ENCODE measurements at regions not wholly inside any gene's neighbourhood (a gene's known extent, or its start where the extent isn't known, plus 50 kb on each side); places are given as distances from the start of the nearest gene placed in this dataset.

GRCh38 chr3:176699288-176699687 is 498.0 kb downstream of the TBL1XR1 start:
- no peak for DNase-seq

- DNase-seq, result no peak
These were observed 499.9 kb downstream of the TBL1XR1 start for GRCh38 chr3:176697284-176697889.

DNA sequence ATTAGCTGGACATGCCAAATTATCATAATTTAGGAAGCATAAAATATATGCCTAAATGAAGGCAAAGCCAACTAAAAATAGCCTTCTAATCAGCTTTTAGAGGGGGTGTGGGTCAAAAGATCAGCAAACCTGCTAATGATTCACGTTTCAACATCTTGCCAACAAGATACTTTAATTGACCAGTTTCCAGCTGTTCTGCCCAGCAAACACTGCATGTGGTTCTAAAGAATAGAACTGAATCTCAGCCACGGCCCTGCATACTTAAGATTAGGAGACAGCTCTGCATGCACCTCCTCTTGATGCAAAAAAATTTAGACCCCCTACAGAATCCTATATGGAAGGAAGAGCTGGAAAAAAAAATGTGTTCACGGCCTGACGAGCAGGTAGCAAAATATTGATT is 500.5 kb downstream of the TBL1XR1 start:
- DNase-seq, result no peak

DNA sequence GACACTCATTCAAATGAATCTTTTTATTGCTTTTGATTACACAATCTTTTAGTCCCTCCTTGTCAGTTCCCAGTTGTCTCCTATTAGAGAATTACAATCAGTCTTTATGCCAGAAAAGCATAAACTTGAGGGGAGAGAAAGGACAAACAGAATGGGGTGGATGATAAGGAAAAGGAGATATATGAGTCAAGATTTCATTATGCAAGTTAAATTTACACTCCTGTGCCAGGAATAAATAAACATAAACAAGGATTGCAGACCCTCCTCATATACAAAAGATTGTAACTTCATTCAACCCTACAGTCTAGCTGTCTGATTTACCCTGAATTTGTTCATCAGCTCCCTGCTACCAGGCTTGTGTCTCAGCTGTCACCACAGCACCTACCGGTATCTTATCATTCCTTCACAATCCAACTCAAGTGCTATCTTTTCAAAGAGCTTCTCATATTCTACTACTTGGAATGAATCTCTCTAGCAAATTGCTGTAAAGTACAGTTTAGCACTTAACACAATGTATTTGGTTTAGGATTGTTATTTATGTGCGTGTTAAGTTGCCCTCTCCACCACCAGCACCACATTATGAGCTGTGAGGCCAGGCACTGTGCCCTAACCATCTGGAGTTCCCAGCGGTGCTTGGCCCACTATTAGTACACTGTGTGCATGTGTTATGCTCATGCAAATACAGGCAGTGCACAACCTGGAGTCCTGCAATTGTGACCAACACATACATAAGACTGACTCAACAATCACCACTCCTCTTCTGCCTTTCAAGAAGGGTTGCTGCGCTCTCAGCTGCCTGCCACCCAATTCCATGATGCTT is 504.1 kb downstream of the TBL1XR1 start:
- no peak for DNase-seq

DNA sequence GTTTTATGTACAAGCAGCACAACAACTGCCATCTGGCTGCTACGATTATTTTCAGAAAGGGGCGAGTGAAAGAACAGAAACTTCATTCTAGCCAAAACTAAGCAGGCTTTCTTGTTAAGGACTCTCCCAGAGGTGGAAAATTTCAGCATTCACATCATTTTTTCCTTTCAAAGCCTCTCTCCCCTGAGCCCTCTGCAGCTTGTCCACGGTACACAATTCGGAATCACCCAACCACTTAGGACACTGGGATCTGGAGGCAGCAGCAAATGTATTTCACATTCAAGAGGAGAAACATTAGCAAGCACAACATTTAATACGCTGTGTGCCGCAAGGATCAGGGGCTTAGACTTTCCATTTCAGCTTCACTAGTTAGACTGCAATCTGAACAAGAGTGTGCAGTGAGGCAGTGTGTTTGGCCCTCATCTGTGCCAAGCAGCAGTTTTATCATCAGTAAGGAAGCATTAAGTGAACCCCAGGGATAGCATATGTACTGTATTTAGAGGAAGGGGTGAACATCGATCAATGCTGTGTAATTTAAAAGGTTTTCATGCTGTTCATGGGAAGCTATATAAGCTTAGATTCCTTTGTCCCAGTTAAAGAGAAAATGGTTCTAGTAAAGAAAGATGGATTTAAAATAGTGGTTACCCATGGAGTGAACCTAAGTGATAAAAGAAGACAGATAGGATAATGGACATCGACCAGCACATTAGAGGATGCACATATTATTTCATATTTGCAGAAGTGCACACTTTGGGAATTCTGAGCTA is 504.9 kb downstream of the TBL1XR1 start:
- no peak for DNase-seq

DNA sequence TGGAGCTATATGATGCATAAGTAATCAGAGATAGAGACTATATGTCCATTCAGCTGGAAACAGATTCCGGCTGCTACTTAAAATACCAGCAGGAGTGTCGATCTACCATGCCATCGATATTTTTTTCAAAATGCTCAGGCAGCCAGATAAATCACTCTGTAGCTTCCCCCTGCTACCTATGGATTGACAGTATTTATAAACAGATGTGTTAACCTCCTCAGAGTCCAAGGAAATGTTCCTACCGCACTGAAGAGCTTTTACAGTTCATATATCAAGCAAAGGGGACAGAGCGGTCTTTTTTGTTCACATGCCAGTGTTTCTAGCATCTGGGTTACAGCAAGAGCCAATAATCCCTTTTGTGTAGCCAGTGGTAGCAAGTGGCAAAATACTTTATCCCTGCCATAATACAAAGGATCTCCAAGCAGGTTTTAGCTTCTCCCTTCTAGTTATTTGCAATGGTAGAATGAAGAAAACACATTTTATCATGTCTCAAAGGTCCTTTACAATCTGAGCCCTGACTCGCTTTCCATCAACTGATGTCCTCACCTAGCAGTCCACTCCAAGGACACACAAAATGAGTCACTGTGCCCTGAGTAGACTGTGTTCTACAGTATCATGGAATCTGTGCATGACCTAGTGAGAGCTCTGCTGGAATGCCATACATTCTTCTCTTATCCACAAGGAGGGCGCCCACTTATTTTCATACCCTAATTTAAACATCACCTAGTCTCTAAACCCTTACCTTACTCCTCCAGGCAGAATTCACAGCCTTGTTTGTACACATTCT is 507.0 kb downstream of the TBL1XR1 start:
- no peak for DNase-seq

GRCh38 chr3:176687754-176688153 is 509.5 kb downstream of the TBL1XR1 start:
- DNase-seq, result no peak

- no peak for DNase-seq
These were observed 513.9 kb downstream of the TBL1XR1 start for GRCh38 chr3:176683382-176683781.

DNA sequence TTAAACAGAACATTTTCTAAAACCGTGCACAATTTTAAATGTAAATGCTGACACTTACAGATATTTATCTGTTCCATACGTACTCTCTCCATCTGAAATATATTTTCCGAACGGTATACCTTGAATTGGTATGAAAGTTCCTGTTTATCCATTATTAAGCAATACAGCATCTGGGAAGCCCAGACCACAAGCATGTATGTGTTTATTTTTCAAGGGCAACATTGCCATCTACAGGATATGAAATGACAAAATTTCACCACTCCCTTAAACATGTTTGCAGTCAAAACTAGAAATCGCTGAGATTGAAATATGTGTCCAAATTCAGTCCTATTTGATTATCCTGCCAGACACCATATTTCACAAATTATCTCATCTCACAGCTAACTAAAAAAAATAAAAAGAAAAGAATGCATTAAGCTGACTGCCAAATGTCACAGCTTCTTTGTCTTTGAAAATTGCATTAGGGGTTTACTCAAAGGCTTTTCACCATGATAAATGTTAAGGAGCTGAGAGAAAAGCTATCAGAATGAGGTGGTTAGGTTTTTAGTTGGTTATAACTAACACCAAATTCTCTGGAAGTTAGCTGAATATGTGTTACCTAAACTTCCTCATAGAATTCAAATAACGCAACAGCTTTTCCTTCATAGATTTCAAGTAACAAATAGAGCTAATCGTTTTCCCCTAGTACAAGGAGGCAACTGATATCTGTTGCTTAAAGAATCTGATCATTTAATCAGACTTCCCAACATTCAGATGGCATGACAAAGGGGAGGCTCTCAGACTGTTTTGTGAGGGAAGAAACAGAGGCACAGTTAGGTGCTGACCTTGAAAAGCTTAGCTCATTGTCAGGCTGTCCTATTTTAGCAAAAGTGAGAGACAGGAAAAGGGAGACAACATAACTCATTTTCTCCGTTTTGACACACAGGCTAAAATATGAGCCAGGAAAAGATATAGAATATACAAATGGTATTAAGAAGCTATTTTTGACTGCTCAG is 533.1 kb downstream of the TBL1XR1 start:
- no peak for DNase-seq

DNA sequence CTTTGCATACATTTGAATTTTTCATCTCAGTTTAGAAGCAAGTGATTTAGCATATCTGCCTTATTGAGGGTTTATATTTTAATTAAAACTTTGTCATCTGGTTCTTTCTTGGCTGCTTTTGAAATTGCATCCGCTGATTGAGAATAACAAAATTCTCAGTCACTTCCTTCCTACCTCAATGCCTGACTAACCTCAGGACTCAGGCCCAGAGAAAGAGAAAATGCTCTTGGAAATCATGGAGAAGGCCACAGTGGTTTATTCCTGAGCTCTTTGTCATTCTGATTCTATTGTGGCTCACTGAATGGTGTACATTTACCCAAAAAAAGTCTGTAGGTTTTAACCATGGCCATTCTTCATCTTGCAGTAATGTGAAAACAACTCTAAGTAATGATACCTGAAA is 533.9 kb downstream of the TBL1XR1 start:
- no peak for DNase-seq

DNA sequence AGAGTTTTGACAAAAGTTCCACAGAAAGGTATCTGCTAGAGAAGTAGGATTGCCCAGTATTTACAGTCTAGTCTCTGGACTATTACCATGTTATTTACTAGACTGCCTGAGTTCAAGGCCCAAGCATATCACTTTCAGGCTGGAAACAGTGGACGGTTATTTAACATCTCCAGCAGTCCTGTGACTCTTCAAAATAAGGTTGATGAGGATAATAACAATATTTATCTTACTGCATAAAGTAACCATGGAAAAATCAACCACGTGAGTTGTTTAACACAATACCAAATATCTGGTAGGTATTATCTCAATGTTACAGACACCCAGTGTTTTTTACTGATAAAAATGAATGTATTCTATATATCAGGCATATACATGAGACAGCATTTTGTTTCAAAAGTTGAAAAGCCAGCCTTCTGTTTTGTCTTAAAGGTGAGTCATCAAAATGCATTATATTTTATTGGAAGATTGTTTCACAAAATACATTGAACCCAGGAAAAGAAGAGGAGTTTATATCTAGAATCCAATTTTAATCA is 535.8 kb downstream of the TBL1XR1 start:
- DNase-seq, result no peak

DNA sequence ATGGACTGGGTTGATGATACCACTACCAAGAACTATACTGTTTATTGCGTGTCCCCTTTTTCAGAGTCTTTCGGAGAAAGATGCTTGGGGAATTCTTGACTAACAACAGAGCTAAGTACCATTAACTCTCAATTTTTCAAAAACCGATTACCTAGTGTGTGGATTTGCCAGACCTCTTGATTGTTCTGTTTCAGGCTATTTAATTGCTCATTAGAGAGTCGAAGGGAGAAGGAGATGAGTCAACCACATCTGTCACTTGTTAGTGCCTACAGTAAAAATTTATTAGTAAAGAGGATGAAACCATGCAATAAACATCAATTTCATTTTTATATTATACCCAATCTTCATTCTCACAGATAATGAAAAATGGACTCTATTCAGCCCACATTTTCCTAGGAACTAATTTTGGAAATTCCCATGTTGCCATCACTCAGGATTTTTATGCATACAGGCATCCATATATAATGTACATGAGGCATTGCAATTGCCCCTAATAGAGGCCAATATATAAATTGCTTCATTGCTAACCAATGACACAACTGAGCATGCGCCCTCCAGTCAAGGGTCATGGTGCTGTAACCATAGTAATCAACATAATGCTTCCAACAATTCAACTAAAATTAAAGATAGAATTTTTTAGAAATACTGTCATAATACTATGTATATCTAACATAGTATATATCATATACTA is 541.7 kb downstream of the TBL1XR1 start:
- DNase-seq, result no peak

DNA sequence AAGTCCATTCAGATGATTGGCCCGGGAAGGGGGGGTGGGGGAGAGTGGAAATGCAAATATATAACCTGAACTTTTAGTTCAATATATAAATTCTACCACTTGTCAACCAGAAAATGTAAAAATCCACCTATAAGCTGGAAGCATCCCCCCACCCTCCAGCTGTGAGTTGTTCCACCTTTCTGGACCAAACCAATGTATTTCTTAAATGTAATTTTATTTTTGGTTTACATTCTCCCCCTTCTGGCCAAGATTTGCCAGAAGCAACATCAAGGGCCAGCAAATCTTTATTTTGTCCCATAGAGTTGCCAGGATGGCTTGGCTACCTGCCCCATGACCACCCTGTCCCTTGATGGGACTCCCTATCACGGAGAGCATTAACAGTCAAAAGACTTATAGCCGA is 545.7 kb downstream of the TBL1XR1 start:
- DNase-seq, result no peak

GRCh38 chr3:176650478-176650877 is 546.8 kb downstream of the TBL1XR1 start:
- DNase-seq, result no peak

- DNase-seq, result no peak
These were observed 549.3 kb downstream of the TBL1XR1 start for GRCh38 chr3:176647987-176648386.

DNA sequence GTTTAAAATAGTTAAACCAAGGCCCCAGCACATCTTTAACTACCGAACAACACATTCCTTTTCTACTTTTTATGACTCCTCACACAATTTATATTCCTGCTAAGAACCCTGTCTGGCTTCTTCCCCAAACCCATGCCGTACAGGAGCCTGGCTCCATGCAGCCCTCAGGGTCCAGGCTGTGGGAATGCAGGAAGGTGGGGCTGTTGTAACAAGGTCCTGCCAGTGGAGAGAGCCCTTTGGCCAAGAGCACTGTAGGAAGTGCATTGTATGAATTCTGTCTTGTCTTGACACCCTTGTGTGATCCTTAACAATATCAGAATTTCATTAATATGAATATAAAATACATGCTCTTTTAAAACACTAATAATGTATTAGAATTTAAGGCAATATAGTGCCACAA is 563.8 kb downstream of the TBL1XR1 start:
- no peak for DNase-seq

- DNase-seq, result no peak
These were observed 564.4 kb downstream of the TBL1XR1 start for GRCh38 chr3:176632925-176633324.

DNA sequence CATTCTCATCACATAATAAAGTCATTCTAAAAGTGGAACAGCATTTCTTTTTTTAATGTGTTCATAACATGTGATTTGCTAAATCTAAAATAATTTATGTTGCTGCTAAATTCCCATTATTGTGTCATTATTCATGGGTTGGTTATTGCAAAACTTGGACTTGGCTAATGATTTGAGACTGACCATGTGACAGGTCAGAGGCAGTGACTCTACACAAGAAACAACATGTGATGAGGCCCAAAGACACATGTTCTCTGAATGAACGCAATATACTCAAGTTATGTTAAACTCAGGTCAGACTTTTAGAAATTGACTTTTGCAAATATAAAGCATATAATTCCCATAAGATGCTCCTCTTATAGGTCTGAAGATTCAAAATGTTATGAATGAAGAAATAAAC is 566.1 kb downstream of the TBL1XR1 start:
- DNase-seq, result no peak

DNA sequence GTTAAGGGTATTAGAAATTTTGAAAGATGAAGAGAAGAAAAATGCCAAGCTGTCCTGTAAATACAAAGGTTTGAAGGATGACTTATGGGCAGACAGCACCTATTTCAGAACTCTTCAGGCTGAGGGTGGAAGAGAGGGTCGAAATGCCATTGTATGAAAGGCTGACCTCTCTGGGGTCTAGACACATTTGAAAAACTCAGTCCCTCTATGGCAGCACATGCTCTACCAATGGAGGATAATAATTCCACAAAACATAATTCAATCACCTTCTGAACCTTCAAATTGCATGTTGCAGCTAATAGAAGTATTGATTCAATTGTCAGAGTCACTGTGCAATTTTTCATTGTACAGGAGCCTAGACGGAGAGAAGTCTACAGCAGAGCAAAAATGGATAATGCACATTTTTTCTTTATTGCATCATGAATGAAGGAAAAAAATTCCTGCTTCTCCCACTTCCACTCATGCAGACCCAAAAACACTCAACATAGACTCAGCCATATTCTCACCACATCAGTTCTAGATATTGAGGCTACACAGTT is 569.1 kb downstream of the TBL1XR1 start:
- DNase-seq, result no peak

DNA sequence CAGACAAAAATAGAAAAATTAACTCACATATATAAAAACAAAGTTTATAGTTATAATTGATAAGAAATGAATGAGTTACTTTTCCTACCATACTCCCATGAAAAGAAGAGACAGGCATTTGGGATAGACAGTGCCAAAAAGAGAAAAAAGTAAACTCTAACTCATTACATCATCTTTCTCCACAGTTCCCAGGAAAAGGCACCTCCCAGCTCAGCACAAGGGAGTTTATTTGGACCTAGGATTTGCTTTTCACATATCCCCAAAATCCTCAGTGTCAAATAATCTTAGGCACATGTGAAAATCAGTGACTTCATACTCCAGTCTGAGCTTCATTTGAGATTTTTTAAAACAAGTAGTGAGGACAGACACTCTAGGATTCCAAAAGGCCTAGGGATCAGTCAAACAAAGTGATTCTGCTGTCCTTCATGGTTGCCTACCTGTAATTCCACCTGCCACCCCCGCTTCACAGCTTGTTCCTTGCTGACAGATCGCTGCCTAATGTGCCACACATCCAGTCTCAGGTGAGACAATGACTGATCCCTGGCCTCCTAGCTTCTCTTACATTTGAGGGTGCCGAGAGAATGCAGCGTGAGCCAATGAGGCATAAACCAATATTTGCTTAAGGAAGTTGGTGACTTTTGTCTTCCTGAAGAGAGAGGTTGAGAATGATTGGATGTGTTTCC is 573.7 kb downstream of the TBL1XR1 start:
- DNase-seq, result no peak

All from T-helper 9 cell (primary cell).